Endothelial cell of umbilical vein (primary cell): ENCODE measurements at regions not wholly inside any gene's neighbourhood (a gene's known extent, or its start where the extent isn't known, plus 50 kb on each side); places are given as distances from the start of the nearest gene placed in this dataset.

ENCODE experiments used
- BruUV-seq: library from RNA; stranded (reverse); fragments of 400-500 nt; replicated peaks from 2 replicates; lab custom pipeline; 2021; lab: Mats Ljungman, UMichigan
- CTCF ChIA-PET: fragments of 300-600, 350-600 bp; sonication (Branson Sonifier 250); formaldehyde crosslinking; loops from one replicate; lab custom pipeline; 2021; ENCODE audit warnings: antibody characterized with exemption, inconsistent platforms; lab: Charles Lee
- POLR2A ChIA-PET: fragments of 300-600, 350-600 bp; sonication (Branson Sonifier 250); formaldehyde crosslinking; loops from one replicate; lab custom pipeline; 2021; ENCODE audit warnings: antibody characterized with exemption, inconsistent platforms; lab: Charles Lee
- DNase-seq: peaks from one replicate; pipeline ENCODE4 v3.0.0-alpha.2; 2011; ENCODE audit warnings: low read depth, low spot score
- FAIRE-seq: peaks from 2 replicates; lab custom pipeline; 2011; peaks lifted over from hg19 to GRCh38; lab: Jason Lieb, UNC
- H2AFZ ChIP-seq: 2 replicates; pipeline ENCODE4 v1.6.0; 2012; ENCODE audit warnings: low read depth, low read length, control low read depth, inconsistent platforms
- H3K27ac ChIP-seq: 2 replicates; pipeline ENCODE4 v1.5.1; 2011; ENCODE audit warnings: low read depth, mild to moderate bottlenecking, control low read depth, low read length, moderate library complexity; ENCODE audit not compliant: insufficient read depth
- H3K27me3 ChIP-seq, 2 experiments: 2 replicates each; pipeline versions ENCODE4 v1.6.0 to v1.6.1; 2011; ENCODE audit warnings: low read length in 2 of 2, mixed read lengths in 1 of 2; ENCODE audit not compliant: control insufficient read depth in 2 of 2, insufficient read depth in 2 of 2
- H3K36me3 ChIP-seq, 2 experiments: 2 replicates in 1 of 2; 3 replicates in 1 of 2; pipeline ENCODE4 v1.5.1; 2011; ENCODE audit warnings: low read length in 2 of 2, mild to moderate bottlenecking in 1 of 2, moderate library complexity in 1 of 2; ENCODE audit not compliant: control insufficient read depth in 2 of 2, insufficient read depth in 2 of 2; ENCODE audit errors: extremely low read depth in 1 of 2
- H3K4me1 ChIP-seq: 3 replicates; pipeline ENCODE4 v1.5.1; 2011; ENCODE audit warnings: mild to moderate bottlenecking, low read length; ENCODE audit not compliant: control insufficient read depth, insufficient read depth; ENCODE audit errors: extremely low read depth
- H3K4me2 ChIP-seq: 2 replicates; pipeline ENCODE4 v1.6.1; 2011; ENCODE audit warnings: low read length, control low read depth, mixed read lengths; ENCODE audit not compliant: insufficient read depth
- H3K4me3 ChIP-seq, 3 experiments: fragments of 200-600 bp in 1 of 3; sonication (generic), shearing (Covaris generic) in 1 of 3; replicated peaks in 1 of 3; 2 replicates each; pipeline ENCODE4 v1.5.1; 2011 to 2016; ENCODE audit warnings: control low read depth in 3 of 3, low read length in 3 of 3, mild to moderate bottlenecking in 2 of 3, inconsistent platforms in 1 of 3, low read depth in 1 of 3, moderate library complexity in 1 of 3; ENCODE audit not compliant: insufficient read depth in 1 of 3
- H3K79me2 ChIP-seq: 2 replicates; pipeline ENCODE4 v1.6.0; 2012; ENCODE audit warnings: low read length, inconsistent platforms; ENCODE audit not compliant: control insufficient read depth, insufficient read depth
- H3K9ac ChIP-seq: replicated peaks from 2 replicates; pipeline ENCODE3; 2011; ENCODE audit warnings: low read length, control low read depth; ENCODE audit not compliant: insufficient read depth; ENCODE audit errors: extremely low read depth
- H3K9me1 ChIP-seq: replicated peaks from 3 replicates; pipeline ENCODE4 v1.6.0; 2011; ENCODE audit warnings: mild to moderate bottlenecking, low read length; ENCODE audit not compliant: control insufficient read depth, insufficient read depth; ENCODE audit errors: extremely low read depth
- H3K9me3 ChIP-seq: replicated peaks from 2 replicates; pipeline ENCODE4 v1.5.1; 2012; ENCODE audit warnings: low read length, inconsistent platforms; ENCODE audit not compliant: control insufficient read depth, insufficient read depth
- H4K20me1 ChIP-seq: replicated peaks from 2 replicates; pipeline ENCODE3; 2011; ENCODE audit warnings: mild to moderate bottlenecking, low read length; ENCODE audit not compliant: control insufficient read depth, insufficient read depth; ENCODE audit errors: extremely low read depth
- CTCF ChIP-seq, 2 donors: IDR thresholded peaks; 1 replicate in 1 of 2; 2 replicates in 1 of 2; pipeline ENCODE4 v1.5.1; 2011; ENCODE audit warnings: low read length in 2 of 2, mild to moderate bottlenecking in 2 of 2, moderate library complexity in 2 of 2, control low read depth in 1 of 2, inconsistent platforms in 1 of 2, low read depth in 1 of 2; ENCODE audit not compliant: insufficient read depth in 1 of 2; ENCODE audit errors: extremely low read depth in 1 of 2
- EZH2 ChIP-seq: IDR thresholded peaks from 2 replicates; pipeline ENCODE4 v1.6.1; 2012; ENCODE audit warnings: borderline replicate concordance, low read depth, mild to moderate bottlenecking, moderate library complexity, low read length, inconsistent platforms; ENCODE audit not compliant: severe bottlenecking
- FOS ChIP-seq: IDR thresholded peaks from 2 replicates; pipeline ENCODE4 v1.6.1; 2011; ENCODE audit warnings: mild to moderate bottlenecking, low read length, moderate library complexity, borderline replicate concordance; ENCODE audit not compliant: insufficient read depth
- GATA2 ChIP-seq: IDR thresholded peaks from 2 replicates; pipeline ENCODE4 v1.7.0; 2011; ENCODE audit warnings: low read depth, mild to moderate bottlenecking, moderate library complexity, mixed read lengths, low read length; ENCODE audit not compliant: insufficient read length, insufficient read depth
- MYC ChIP-seq: IDR thresholded peaks from one replicate; pipeline ENCODE4 v1.6.1; 2011; ENCODE audit warnings: mild to moderate bottlenecking, low read depth, low read length
- POLR2A ChIP-seq: IDR thresholded peaks from 2 replicates; pipeline ENCODE4 v1.6.1; 2012; ENCODE audit warnings: low read depth, mild to moderate bottlenecking, control low read depth, low read length
- POLR2AphosphoS5 ChIP-seq: IDR thresholded peaks from 2 replicates; pipeline ENCODE4 v1.6.1; 2012; ENCODE audit warnings: low read depth, mild to moderate bottlenecking, control low read depth, low read length, moderate library complexity; ENCODE audit not compliant: insufficient read depth
- dilution Hi-C: fragments of 300-500 bp; cut with MboI; formaldehyde crosslinking; loops from one replicate; pipeline ENCODE4 v1.15.0; 2019; ENCODE audit warnings: low sequenced_read_pairs; ENCODE audit not compliant: extremely low pct_ligation_motif_present
- intact Hi-C: fragments of 100-400 bp; cut with micrococcal nuclease; formaldehyde crosslinking; loops from one replicate; pipeline ENCODE4 v1.10.0; 2022

GRCh38 chr7:125592331-125592730, 662.7 kb upstream of the POT1 start:
- POLR2A ChIA-PET = no interaction called here

More at GRCh38 chr7:125592331-125592730, 662.7 kb upstream of the POT1 start:
- no peak overlapping the region for H3K9ac ChIP-seq
- H3K79me2 ChIP-seq = no peaks in the 10 kb centered on the region
- no TSS peak for BruUV-seq
- DNase-seq (no peak), FAIRE-seq (no peak)
- TF ChIP-seq MYC = no peak
- TF ChIP-seq POLR2A = no peak
- no peak for TF ChIP-seq CTCF (IDR thresholded peaks at IDR 0.05; ENCODE audit: extremely low read depth in 1 of 2, insufficient read depth in 1 of 2, low read depth in 1 of 2, low read length in 2 of 2)
- TF ChIP-seq FOS = no peak
- TF ChIP-seq EZH2 = no peak
- no peak for TF ChIP-seq GATA2
- TF ChIP-seq POLR2AphosphoS5 = no peak
- CTCF ChIA-PET = no interaction called here
- H3K36me3 ChIP-seq = no peaks in the 10 kb centered on the region
- no peak overlapping the region for H2AFZ ChIP-seq
- no peaks in the 10 kb centered on the region for H3K27me3 ChIP-seq
- H3K27ac ChIP-seq = no peak overlapping the region
- no peak overlapping the region for H3K4me2 ChIP-seq
- intact Hi-C loops = no loop called here
- no peaks in the 10 kb centered on the region for H4K20me1 ChIP-seq
- no peaks in the 10 kb centered on the region for H3K9me3 ChIP-seq
- H3K4me1 ChIP-seq = no peaks in the 10 kb centered on the region
- no peak overlapping the region for H3K4me3 ChIP-seq
- no peaks in the 10 kb centered on the region for H3K9me1 ChIP-seq
- dilution Hi-C loops = no loop called here
